Keratinocyte (primary cell): ENCODE measurements at regions not wholly inside any gene's neighbourhood (a gene's known extent, or its start where the extent isn't known, plus 50 kb on each side); places are given as distances from the start of the nearest gene placed in this dataset.
"Not testable (repeated sequence)": the region's sequence is repeated elsewhere in the genome, so short reads cannot be mapped to it uniquely, and the experiment has no call there.

Experiments
- DNase-seq: peaks from one replicate; pipeline ENCODE4 v3.0.0-alpha.2; 2011; ENCODE audit warnings: low read depth, missing footprints, low spot score
- FAIRE-seq: peaks from 2 replicates; lab custom pipeline; 2011; peaks lifted over from hg19 to GRCh38; lab: Jason Lieb, UNC
- H2AFZ ChIP-seq: 2 replicates; pipeline ENCODE4 v1.6.0; 2012; ENCODE audit warnings: low read length, control low read depth, inconsistent platforms; ENCODE audit not compliant: control insufficient read depth
- H3K27ac ChIP-seq: 2 replicates; pipeline ENCODE4 v1.5.1; 2011; ENCODE audit warnings: low read length; ENCODE audit not compliant: control insufficient read depth, insufficient read depth
- H3K27me3 ChIP-seq: 3 replicates; pipeline ENCODE4 v1.6.0; 2011; ENCODE audit warnings: low read length; ENCODE audit not compliant: control insufficient read depth, insufficient read depth; ENCODE audit errors: extremely low read depth
- H3K36me3 ChIP-seq, 2 experiments: 2 replicates in 1 of 2; 3 replicates in 1 of 2; pipeline ENCODE4 v1.5.1; 2011; ENCODE audit warnings: low read length in 2 of 2, mild to moderate bottlenecking in 1 of 2; ENCODE audit not compliant: control insufficient read depth in 2 of 2, insufficient read depth in 2 of 2; ENCODE audit errors: extremely low read depth in 1 of 2
- H3K4me1 ChIP-seq: 3 replicates; pipeline ENCODE4 v1.5.1; 2011; ENCODE audit warnings: low read length; ENCODE audit not compliant: control insufficient read depth, insufficient read depth; ENCODE audit errors: extremely low read depth
- H3K4me2 ChIP-seq: 3 replicates; pipeline ENCODE4 v1.6.0; 2011; ENCODE audit warnings: low read depth, low read length; ENCODE audit not compliant: control insufficient read depth, insufficient read depth; ENCODE audit errors: extremely low read depth
- H3K4me3 ChIP-seq, 3 experiments: fragments of 200-600 bp in 1 of 3; sonication (generic) in 1 of 3; 2 replicates in 2 of 3; 3 replicates in 1 of 3; pipeline ENCODE4 v1.5.1; 2011 to 2016; ENCODE audit warnings: low read length in 3 of 3, mild to moderate bottlenecking in 3 of 3, control low read depth in 2 of 3, inconsistent platforms in 1 of 3, low read depth in 1 of 3, mixed read lengths in 1 of 3, mixed run types in 1 of 3, moderate library complexity in 1 of 3; ENCODE audit not compliant: control insufficient read depth in 2 of 3, insufficient read depth in 2 of 3; ENCODE audit errors: extremely low read depth in 1 of 3
- H3K79me2 ChIP-seq: 2 replicates; pipeline ENCODE4 v1.6.0; 2012; ENCODE audit warnings: low read length; ENCODE audit not compliant: control insufficient read depth, insufficient read depth
- H3K9ac ChIP-seq: 3 replicates; pipeline ENCODE4 v1.6.0; 2011; ENCODE audit warnings: low read length; ENCODE audit not compliant: control insufficient read depth, insufficient read depth; ENCODE audit errors: extremely low read depth
- H3K9me1 ChIP-seq: 3 replicates; pipeline ENCODE4 v1.6.0; 2011; ENCODE audit warnings: low read length; ENCODE audit not compliant: control insufficient read depth, insufficient read depth; ENCODE audit errors: extremely low read depth
- H3K9me3 ChIP-seq: 2 replicates; pipeline ENCODE4 v1.5.1; 2012; ENCODE audit warnings: low read depth, low read length; ENCODE audit not compliant: control insufficient read depth
- H4K20me1 ChIP-seq: 3 replicates; pipeline ENCODE4 v1.6.0; 2011; ENCODE audit warnings: low read length; ENCODE audit not compliant: control insufficient read depth, insufficient read depth; ENCODE audit errors: extremely low read depth
- CTCF ChIP-seq, 3 experiments: IDR thresholded peaks in 1 of 3; conservative IDR thresholded peaks in 1 of 3; optimal IDR thresholded peaks in 1 of 3; 2 replicates in 2 of 3; 3 replicates in 1 of 3; pipeline versions ENCODE3 to v1.5.1; 2011; ENCODE audit warnings: low read length in 3 of 3, mild to moderate bottlenecking in 3 of 3, moderate library complexity in 2 of 3, control low read depth in 1 of 3, inconsistent platforms in 1 of 3; ENCODE audit not compliant: insufficient read depth in 2 of 3; ENCODE audit errors: extremely low read depth in 1 of 3
- EZH2 ChIP-seq: IDR thresholded peaks from one replicate; pipeline ENCODE4 v1.6.1; 2012; ENCODE audit warnings: inconsistent platforms, mild to moderate bottlenecking, low read length, moderate library complexity
- dilution Hi-C: fragments of 300-500 bp; cut with MboI; formaldehyde crosslinking; loops from one replicate; pipeline ENCODE4 v1.7.0; 2020; ENCODE audit warnings: low sequenced_read_pairs; ENCODE audit not compliant: extremely low pct_ligation_motif_present

- H2AFZ ChIP-seq, H3K27ac ChIP-seq, H3K4me2 ChIP-seq, H3K4me1 ChIP-seq, H4K20me1 ChIP-seq, dilution Hi-C loops, DNase-seq, H3K9ac ChIP-seq, H3K9me3 ChIP-seq, FAIRE-seq, H3K79me2 ChIP-seq, H3K9me1 ChIP-seq, H3K4me3 ChIP-seq, H3K27me3 ChIP-seq, H3K36me3 ChIP-seq: not testable (repeated sequence)
Measured at GRCh38 chr14:105615986-105616801, 89.8 kb downstream of the TMEM121 start.

DNA sequence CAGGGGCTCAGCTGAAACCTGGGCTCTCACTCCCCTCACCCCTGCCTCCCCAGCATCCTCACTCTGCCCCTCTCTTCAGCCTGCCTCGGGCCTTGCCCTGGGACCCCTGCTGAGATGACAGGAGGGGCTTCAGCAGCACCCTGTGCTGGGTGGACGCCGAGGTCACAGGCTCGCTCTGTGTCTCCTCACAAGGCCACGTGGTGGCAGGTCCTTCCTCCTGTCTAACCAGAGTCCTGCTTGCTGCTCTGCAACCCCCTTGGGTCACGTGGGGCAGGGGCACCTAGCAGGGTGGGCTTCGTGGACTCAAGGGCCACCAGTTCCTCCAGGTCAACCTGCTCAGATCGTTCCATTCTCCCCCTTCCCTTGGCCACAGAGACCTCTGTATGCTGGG, 90.4 kb downstream of the TMEM121 start:
- DNase-seq (no peak), FAIRE-seq (no peak)
- H4K20me1 ChIP-seq, result no peaks in the 10 kb centered on the region
- no peaks in the 10 kb centered on the region for H3K36me3 ChIP-seq
- H3K4me2 ChIP-seq, result no peak overlapping the region
- H3K79me2 ChIP-seq, result no peaks in the 10 kb centered on the region
- H3K9me3 ChIP-seq, result peaks cover 7% of the 10 kb centered on the region
- H2AFZ ChIP-seq, result no peak overlapping the region
- no peak overlapping the region for H3K4me3 ChIP-seq
- dilution Hi-C loops, result no loop called here
- TF ChIP-seq EZH2 (no peak), CTCF (optimal IDR thresholded peaks at IDR 0.05 in 1 of 3, IDR thresholded peaks at IDR 0.05 in 1 of 3, conservative IDR thresholded peaks at IDR 0.05 in 1 of 3; ENCODE audit: extremely low read depth in 1 of 3, insufficient read depth in 2 of 3, low read length in 3 of 3) (no peak)
- H3K9ac ChIP-seq, result no peak overlapping the region
- no peaks in the 10 kb centered on the region for H3K4me1 ChIP-seq
- H3K27me3 ChIP-seq, result no peaks in the 10 kb centered on the region
- no peaks in the 10 kb centered on the region for H3K9me1 ChIP-seq
- no peak overlapping the region for H3K27ac ChIP-seq
